ENCODE measurements at regions not wholly inside any gene's neighbourhood (a gene's known extent, or its start where the extent isn't known, plus 50 kb on each side); places are given as distances from the start of the nearest gene placed in this dataset.
A peak's percentile ranks its signal among the peaks of the same experiment; 100 is the strongest.

DNA sequence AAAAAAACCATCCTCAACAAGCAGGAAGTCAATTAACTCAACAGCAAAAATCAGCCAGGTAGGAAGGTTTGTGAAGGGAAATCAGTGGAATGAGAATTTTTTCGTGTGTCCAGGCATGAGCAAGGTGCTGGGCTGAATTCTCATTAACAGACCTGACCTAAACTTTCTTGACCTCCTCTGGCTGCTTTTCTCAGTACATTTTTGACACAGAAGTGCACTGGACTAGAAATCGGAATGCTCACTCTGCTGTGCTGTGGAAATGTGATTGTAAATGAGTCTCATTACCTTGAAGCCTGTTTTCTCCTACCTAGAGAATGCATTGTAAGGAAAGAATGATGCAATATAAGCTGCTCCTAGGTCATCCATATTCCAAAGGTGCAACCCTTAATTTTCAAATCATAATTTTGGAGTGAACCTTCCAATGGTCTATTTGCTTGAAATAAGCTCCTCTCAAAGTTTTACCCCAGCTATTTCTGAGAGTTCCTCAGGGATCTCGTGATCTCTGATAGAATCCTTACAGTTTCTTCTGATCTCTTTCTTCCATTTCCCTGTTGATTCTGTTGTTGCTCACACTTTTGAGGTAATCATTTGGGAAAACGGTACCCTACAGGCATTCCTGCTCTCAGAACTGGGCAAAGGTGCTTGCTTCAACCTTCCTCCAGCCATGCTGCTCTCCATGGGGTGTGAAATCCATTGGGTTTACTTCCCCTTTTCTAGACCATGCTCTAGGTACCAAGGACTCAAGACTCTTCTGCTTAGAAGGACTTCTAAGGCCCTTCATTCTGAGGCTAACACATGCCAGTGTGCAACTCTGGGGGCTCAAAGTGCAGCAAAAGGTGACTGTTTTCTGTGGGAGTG, 104.9 kb upstream of the ITPRID2 start:
- DNase-seq (ENCODE audit: low read depth) = no peak
- H3K4me3 ChIP-seq (ENCODE audit: low read depth, low read length) = no peak overlapping the region
- in situ Hi-C loops (cut with HindIII; ENCODE audit: low sequenced_read_pairs) = no loop called here
- TF ChIP-seq, protein P1, sequence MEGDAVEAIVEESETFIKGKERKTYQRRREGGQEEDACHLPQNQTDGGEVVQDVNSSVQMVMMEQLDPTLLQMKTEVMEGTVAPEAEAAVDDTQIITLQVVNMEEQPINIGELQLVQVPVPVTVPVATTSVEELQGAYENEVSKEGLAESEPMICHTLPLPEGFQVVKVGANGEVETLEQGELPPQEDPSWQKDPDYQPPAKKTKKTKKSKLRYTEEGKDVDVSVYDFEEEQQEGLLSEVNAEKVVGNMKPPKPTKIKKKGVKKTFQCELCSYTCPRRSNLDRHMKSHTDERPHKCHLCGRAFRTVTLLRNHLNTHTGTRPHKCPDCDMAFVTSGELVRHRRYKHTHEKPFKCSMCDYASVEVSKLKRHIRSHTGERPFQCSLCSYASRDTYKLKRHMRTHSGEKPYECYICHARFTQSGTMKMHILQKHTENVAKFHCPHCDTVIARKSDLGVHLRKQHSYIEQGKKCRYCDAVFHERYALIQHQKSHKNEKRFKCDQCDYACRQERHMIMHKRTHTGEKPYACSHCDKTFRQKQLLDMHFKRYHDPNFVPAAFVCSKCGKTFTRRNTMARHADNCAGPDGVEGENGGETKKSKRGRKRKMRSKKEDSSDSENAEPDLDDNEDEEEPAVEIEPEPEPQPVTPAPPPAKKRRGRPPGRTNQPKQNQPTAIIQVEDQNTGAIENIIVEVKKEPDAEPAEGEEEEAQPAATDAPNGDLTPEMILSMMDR (IDR thresholded peaks at IDR 0.05; ENCODE audit: low read depth, low read length, missing control alignments) = no peak

DNA sequence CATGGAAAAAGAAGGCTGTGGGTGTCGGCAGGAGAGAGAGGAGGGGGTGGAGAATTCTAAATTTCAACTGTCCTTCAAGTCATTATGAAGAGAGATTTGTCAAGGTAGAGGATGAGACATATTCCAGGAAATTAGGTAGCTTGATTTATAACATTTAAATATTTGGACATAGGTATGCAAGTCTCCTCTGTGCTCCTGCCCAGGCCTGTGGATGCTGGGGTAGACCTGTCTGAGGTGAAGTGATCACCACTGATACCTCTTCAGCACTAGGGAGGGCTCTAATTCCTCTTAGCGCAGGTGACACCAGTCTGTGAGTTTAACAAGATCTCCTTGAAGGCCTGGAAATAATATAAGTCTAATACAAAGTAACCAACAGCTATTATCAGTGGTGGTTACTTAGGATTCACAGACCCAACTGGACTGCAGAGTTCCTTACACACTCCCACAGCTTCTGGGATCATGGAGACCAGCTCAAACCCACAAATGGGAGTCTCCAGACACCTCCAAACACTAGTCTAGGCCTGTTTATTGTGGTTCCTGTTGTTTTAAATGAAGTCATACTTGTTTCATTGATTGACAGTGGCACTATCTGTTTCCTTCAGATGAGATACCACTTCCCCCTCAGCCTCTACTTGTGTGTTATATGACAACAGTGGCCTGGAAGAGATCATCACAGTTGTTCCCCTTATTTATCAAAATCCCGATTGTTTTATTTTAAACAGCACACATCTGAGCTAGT, 104.1 kb upstream of the ITPRID2 start:
- TF ChIP-seq, protein P1 (IDR thresholded peaks at IDR 0.05; ENCODE audit: low read depth, low read length, missing control alignments) = no peak
- no peak for DNase-seq (ENCODE audit: low read depth)
- no peak overlapping the region for H3K4me3 ChIP-seq (ENCODE audit: low read depth, low read length)
- in situ Hi-C loops (cut with HindIII; ENCODE audit: low sequenced_read_pairs) = no loop called here

DNA sequence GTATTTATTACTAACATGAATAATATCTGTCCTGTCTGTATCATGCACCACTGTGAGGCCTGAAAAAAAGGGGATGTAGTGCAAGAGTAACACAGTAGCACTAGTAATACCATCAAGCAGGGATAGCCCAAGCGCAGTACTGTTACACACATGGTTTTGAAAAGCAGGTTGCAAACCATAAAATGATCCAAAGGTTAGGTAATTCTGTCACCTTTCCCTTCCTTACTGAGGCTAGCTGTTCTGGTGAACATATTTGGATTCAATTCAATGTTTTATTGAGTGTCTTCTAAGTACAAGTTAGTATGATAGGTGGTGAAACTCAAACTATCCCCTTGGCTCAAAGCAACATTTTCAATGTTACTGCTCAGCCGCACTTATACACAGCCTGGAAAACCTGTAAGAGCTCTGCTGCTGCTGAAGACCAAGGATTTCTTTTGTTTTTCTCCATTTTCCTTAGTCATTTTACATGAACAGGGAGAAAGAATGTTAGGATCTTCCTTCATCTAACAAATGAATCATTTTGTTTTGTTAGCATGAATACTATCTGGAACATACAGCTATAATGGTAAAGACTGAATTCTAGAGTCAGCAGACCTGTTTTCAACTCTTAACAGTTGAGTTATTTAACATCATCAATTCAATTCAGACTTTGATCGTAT, 102.5 kb upstream of the ITPRID2 start:
- TF ChIP-seq, protein P1 (IDR thresholded peaks at IDR 0.05; ENCODE audit: low read depth, low read length, missing control alignments) = no peak
- in situ Hi-C loops (cut with HindIII; ENCODE audit: low sequenced_read_pairs) = no loop called here
- no peak for DNase-seq (ENCODE audit: low read depth)
- H3K4me3 ChIP-seq (ENCODE audit: low read depth, low read length) = no peak overlapping the region

DNA sequence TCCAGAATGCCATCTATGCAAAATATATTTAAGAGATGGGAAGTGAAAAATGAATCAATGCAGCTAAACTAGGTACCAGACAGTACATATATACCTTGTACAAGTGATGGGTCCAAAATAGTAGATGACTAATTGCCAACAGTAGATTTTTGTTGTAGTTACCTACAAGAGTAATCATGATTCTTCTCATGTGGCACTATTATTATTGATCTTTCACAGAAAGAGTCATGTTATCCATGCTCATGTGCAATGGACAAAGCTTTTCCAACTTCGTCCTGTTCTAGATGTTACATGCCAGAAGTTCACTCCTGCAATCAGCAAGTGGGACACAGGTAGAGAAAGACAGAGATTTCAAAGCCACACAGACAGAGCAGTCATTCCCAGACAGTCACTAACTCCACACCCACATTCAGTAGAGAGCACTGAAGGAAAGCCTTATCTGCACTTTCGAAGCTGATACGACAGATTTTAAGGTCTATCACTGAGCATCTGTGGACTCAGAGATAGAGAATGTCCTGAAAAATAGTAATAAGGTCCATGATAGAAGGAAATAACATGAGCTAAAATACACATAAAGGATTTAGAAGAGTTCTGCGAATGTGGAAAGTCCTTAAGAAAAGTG, 101.6 kb upstream of the ITPRID2 start:
- no peak overlapping the region for H3K4me3 ChIP-seq (ENCODE audit: low read depth, low read length)
- no peak for DNase-seq (ENCODE audit: low read depth)
- TF ChIP-seq, protein P1 (IDR thresholded peaks at IDR 0.05; ENCODE audit: low read depth, low read length, missing control alignments) = no peak
- in situ Hi-C loops (cut with HindIII; ENCODE audit: low sequenced_read_pairs) = no loop called here

DNA sequence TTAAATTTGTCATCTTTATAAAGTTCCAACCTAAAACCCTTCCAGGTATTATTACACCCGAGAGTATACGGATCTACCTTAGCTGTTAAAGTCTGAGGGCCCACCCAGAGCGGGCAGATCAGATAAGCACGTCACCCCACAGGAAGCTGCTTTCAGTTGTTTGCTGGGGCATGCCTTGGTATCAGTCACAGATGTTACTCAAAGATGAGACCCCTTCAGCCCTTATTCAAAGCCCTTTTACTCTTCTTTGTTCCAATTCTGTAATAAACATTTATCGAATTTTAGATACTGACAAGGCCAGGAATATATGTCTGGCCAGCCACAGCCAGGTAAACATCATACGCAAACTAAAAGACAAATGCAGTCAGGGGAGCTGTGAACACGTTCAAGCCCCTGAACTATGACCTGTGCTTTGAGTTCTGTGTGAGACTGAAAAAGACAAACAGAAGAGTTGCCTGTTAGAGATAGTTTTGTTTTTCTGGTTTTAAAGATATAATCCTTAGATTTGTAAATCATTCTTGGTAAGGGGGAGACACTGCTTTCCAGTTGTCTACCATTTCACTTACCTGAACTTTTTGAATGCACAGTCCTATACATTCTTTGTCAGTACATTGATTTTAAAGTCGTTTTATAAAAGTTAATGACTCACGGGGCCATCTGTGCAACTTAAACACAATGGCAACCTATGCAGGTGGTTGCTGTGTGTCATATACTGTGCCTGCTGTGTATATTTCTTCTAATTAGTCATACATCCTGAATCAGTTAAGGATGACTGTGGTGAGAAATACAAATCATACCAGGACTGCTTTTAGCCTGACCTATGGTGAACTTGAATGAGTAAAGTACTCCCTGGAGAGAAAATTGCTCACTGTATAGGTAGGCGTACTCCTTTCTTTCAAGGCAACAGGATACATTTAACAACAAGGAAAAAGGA, 100.5 kb upstream of the ITPRID2 start:
- TF ChIP-seq, protein P1 (IDR thresholded peaks at IDR 0.05; ENCODE audit: low read depth, low read length, missing control alignments) = no peak
- H3K4me3 ChIP-seq (ENCODE audit: low read depth, low read length) = no peak overlapping the region
- DNase-seq (ENCODE audit: low read depth) = peak; percentile 92
- in situ Hi-C loops (cut with HindIII; ENCODE audit: low sequenced_read_pairs) = no loop called here
